ENCODE measurements at regions not wholly inside any gene's neighbourhood (a gene's known extent, or its start where the extent isn't known, plus 50 kb on each side); places are given as distances from the start of the nearest gene placed in this dataset.

GRCh38 chr2:156901373-156902031, 356.0 kb upstream of the GALNT5 start:
- TF ChIP-seq STAT1 (conservative IDR thresholded peaks at IDR 0.05) (no peak), NBN (IDR thresholded peaks at IDR 0.05) (no peak), CEBPB (IDR thresholded peaks at IDR 0.05; ENCODE audit: borderline replicate concordance in 1 of 2, low read depth in 2 of 2, low read length in 2 of 2) (no peak), TCF12 (IDR thresholded peaks at IDR 0.05; ENCODE audit: low read depth, low read length) (no peak), SIN3A (IDR thresholded peaks at IDR 0.05; ENCODE audit: low read depth, low read length) (no peak), POLR2A (IDR thresholded peaks at IDR 0.05; ENCODE audit: low read depth, low read length) (no peak), EGR1 (IDR thresholded peaks at IDR 0.05; ENCODE audit: borderline replicate concordance in 1 of 2, low read depth in 2 of 2, low read length in 2 of 2) (no peak), EZH2 (IDR thresholded peaks at IDR 0.05; ENCODE audit: borderline replicate concordance, control insufficient read depth, low read depth, low read length) (no peak), SPI1 (IDR thresholded peaks at IDR 0.05; ENCODE audit: borderline replicate concordance, insufficient read depth, low read depth, low read length) (no peak)
- TF ChIP-seq, protein P1, sequence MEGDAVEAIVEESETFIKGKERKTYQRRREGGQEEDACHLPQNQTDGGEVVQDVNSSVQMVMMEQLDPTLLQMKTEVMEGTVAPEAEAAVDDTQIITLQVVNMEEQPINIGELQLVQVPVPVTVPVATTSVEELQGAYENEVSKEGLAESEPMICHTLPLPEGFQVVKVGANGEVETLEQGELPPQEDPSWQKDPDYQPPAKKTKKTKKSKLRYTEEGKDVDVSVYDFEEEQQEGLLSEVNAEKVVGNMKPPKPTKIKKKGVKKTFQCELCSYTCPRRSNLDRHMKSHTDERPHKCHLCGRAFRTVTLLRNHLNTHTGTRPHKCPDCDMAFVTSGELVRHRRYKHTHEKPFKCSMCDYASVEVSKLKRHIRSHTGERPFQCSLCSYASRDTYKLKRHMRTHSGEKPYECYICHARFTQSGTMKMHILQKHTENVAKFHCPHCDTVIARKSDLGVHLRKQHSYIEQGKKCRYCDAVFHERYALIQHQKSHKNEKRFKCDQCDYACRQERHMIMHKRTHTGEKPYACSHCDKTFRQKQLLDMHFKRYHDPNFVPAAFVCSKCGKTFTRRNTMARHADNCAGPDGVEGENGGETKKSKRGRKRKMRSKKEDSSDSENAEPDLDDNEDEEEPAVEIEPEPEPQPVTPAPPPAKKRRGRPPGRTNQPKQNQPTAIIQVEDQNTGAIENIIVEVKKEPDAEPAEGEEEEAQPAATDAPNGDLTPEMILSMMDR (IDR thresholded peaks at IDR 0.05 in 2 of 3, conservative IDR thresholded peaks at IDR 0.05 in 1 of 3; ENCODE audit: control insufficient read depth in 2 of 3, extremely low read depth in 1 of 3, insufficient read depth in 1 of 3, low read depth in 3 of 3, low read length in 3 of 3): no peak
- TF ChIP-seq, protein P2, sequence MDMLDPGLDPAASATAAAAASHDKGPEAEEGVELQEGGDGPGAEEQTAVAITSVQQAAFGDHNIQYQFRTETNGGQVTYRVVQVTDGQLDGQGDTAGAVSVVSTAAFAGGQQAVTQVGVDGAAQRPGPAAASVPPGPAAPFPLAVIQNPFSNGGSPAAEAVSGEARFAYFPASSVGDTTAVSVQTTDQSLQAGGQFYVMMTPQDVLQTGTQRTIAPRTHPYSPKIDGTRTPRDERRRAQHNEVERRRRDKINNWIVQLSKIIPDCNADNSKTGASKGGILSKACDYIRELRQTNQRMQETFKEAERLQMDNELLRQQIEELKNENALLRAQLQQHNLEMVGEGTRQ (IDR thresholded peaks at IDR 0.05; ENCODE audit: borderline replicate concordance, low read depth, low read length): no peak
